NCI-H1105 (cell line): ENCODE measurements at regions not wholly inside any gene's neighbourhood (a gene's known extent, or its start where the extent isn't known, plus 50 kb on each side); places are given as distances from the start of the nearest gene placed in this dataset.
"Not testable (repeated sequence)": the region's sequence is repeated elsewhere in the genome, so short reads cannot be mapped to it uniquely, and the experiment has no call there.

ENCODE experiments used
- DNase-seq: peaks from one replicate; lab custom pipeline; 2025; lab: John Stamatoyannopoulos, UW

GRCh38 chr1:223022641-223023473 lies 120.2 kb downstream of the TLR5 start:
- no peak for DNase-seq

GRCh38 chr1:223023863-223024262 lies 119.2 kb downstream of the TLR5 start:
- DNase-seq, result no peak

GRCh38 chr1:223024486-223024885 lies 118.6 kb downstream of the TLR5 start:
- DNase-seq, result not testable (repeated sequence)

GRCh38 chr1:223025190-223025734 lies 117.8 kb downstream of the TLR5 start:
- not testable (repeated sequence) for DNase-seq

- not testable (repeated sequence) for DNase-seq
Observed at GRCh38 chr1:223026639-223027038, 116.4 kb downstream of the TLR5 start.

- no peak for DNase-seq
Observed at GRCh38 chr1:223029985-223030769, 112.9 kb downstream of the TLR5 start.

- DNase-seq, result no peak
Observed at GRCh38 chr1:223030871-223031400, 112.1 kb downstream of the TLR5 start.

GRCh38 chr1:223031733-223032601 lies 111.1 kb downstream of the TLR5 start:
- DNase-seq, result no peak

GRCh38 chr1:223033658-223034057 lies 109.4 kb downstream of the TLR5 start:
- no peak for DNase-seq

GRCh38 chr1:223034270-223034798 lies 108.7 kb downstream of the TLR5 start:
- no peak for DNase-seq

- DNase-seq, result no peak
Observed at GRCh38 chr1:223035724-223036478, 107.1 kb downstream of the TLR5 start.

DNA sequence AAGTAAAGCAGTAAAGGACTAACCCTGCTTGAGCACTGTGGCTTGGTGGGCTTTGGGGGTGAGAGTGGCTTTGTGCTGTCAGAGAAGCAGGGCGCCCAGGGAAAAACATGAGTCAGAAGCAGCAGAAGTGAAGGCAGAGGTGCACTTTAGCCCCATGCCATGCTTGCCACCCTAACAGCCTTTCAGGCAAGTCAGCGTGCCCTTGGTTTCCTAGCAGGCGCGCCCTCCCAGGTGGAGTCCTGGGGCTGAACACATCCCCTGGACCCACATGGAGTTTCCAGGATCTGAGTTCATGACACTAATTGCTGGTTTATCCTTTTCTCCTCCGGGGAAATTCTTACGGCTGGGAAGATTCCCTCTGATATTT lies 106.6 kb downstream of the TLR5 start:
- DNase-seq, result no peak

DNA sequence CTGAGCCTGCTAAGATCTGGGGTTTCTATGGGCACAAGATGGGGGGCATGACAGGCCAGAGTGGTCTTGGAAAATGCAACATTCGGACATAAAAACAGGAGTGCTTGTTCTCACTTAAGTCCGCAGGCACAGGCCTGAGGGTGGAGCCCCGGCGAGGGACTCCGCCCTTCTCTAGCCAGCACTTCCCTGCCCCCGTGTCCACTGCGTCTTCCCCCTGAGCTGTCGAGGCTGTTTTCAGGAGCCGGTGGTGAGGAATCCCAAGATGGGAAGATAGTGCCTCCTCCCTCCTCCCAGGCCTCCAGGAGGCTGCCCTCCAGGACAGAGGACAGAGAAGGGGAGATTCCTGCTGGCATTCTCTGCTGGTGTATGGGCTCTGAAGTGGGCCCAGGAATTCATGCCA lies 105.2 kb downstream of the TLR5 start:
- no peak for DNase-seq

DNA sequence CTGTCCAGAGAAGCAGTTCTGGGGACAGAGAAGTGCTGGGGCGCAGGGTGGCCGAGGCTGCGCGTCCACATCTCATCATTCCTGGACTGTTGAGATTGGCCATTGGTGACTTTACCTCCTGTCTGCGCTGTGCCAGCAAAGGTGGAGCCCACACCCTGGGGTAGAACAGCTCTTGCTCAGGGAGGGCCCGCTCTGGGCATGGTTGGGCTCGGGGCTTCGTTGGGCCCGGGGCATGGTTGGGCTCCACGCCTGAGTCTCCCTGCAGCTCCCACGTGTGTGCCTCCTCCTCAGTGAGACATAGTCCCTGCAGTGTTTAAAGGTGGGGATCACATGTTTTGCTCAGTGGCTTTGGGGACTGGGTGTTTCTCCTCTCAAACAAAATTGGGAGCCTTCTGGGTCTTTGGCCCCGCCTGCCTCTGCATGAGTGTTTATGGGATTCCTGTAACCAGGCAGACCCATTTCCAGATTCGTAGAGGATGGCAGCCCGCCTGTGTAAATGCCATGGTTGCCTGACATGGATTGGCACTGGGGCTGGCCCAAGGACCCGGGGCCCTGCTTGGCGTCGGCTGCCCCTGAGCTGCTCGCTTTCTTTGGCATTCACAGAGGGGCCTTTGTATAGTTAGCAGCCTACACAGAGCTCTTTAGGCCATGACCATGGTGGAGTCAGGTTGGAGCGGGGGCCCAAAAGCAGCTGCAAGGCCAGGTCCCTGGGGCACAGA lies 104.6 kb downstream of the TLR5 start:
- DNase-seq, result no peak

- DNase-seq, result no peak
Observed at GRCh38 chr1:223039990-223040389, 103.1 kb downstream of the TLR5 start.

- DNase-seq, result no peak
Observed at GRCh38 chr1:223041481-223041880, 101.6 kb downstream of the TLR5 start.

DNA sequence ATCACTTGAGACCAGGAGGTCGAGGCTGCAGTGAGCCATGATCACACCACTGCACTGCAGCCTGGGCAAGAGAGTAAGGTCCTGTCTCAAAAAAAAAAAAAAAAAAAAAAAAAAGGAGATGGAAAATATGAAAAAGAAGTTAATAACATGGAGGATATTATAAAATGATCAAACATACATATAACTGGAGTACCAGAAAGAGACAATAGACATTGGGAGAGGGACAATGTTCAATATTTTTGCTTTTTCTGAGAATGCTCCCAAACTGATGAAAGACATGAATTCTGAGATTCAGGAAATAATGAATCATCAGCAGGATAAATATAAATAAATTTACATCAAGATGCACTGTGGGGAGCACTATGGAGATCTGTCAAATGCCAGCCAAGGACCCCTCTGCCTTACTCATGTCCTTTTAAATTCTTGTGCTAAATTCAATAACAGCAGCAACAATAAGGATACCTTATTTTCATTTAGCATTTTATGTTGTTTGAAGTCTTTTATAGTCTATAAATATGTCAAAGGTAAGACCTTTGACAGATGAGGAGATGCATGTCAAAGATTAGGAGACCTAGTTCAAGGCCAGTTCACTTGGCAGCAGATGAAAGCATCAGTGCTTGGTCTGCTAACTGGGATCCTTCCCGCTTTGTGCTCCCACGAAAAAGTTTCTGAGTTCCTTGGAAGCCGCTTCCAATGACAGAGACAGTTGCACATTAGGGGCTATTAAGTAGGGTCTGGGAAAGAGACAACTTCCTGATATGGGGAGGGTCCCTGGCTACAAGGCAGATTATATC lies 97.7 kb downstream of the TLR5 start:
- no peak for DNase-seq

DNA sequence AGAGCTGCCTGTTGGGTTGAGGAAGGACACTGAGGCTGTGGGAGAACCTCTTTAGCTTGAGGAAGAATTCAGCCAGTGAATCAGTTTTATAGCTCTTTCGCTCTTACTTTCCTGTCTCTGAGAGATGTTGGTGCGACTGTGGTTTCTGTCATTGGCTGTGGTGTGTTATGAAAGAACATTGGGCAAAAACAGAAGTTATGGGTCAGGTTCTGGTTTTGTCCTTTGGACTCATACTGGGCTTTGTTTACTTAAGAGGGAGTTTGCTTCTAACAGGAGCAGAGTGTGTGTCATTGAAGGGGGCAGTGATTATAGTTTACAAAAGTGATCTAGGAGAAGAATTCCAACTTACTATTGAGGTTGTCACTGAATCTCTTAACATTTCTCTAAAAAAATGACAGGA lies 97.0 kb downstream of the TLR5 start:
- DNase-seq, result no peak

GRCh38 chr1:223046463-223046862 lies 96.6 kb downstream of the TLR5 start:
- not testable (repeated sequence) for DNase-seq
